Endodermal cell (in vitro differentiated cells): ENCODE measurements at regions not wholly inside any gene's neighbourhood (a gene's known extent, or its start where the extent isn't known, plus 50 kb on each side); places are given as distances from the start of the nearest gene placed in this dataset.
A peak's percentile ranks its signal among the peaks of the same experiment; 100 is the strongest.

Source experiments
- DNase-seq: peaks from one replicate; pipeline ENCODE4 v3.0.0-alpha.2; 2017
- H3K27ac ChIP-seq: 2 replicates; pipeline ENCODE4 v1.5.1; 2013; ENCODE audit warnings: mild to moderate bottlenecking, low read depth, low read length, moderate library complexity
- H3K27me3 ChIP-seq: 2 replicates; pipeline ENCODE4 v1.6.1; 2013; ENCODE audit warnings: mild to moderate bottlenecking, low read length, moderate library complexity; ENCODE audit not compliant: insufficient read depth, control insufficient read depth, poor library complexity, severe bottlenecking
- H3K36me3 ChIP-seq: 2 replicates; pipeline ENCODE4 v1.7.0; 2013; ENCODE audit warnings: mild to moderate bottlenecking, low read length, moderate library complexity; ENCODE audit not compliant: control insufficient read depth, insufficient read depth
- H3K4me1 ChIP-seq: one replicate; pipeline ENCODE4 v1.7.0; 2013; ENCODE audit warnings: low read length; ENCODE audit not compliant: control insufficient read depth, insufficient read depth
- H3K4me3 ChIP-seq: 2 replicates; pipeline ENCODE4 v1.5.1; 2013; ENCODE audit warnings: mild to moderate bottlenecking, low read length, moderate library complexity
- H3K9ac ChIP-seq: 2 replicates; pipeline ENCODE4 v1.6.1; 2013; ENCODE audit warnings: mild to moderate bottlenecking, low read length, moderate library complexity; ENCODE audit not compliant: poor library complexity, severe bottlenecking; ENCODE audit errors: extremely low read depth
- H3K9me3 ChIP-seq: 2 replicates; pipeline ENCODE4 v1.6.1; 2013; ENCODE audit warnings: mild to moderate bottlenecking, low read length, moderate library complexity; ENCODE audit not compliant: control insufficient read depth
- H3K27ac Mint-ChIP-seq: 2 replicates; pipeline ENCODE4 v1.8.0; 2020; ENCODE audit warnings: mixed read lengths
- H3K27me3 Mint-ChIP-seq: 2 replicates; pipeline ENCODE4 v1.8.0; 2021; ENCODE audit warnings: mild to moderate bottlenecking, mixed read lengths; ENCODE audit not compliant: insufficient read depth
- H3K36me3 Mint-ChIP-seq: 2 replicates; pipeline ENCODE4 v1.8.0; 2020; ENCODE audit warnings: low read depth, mixed read lengths
- H3K4me1 Mint-ChIP-seq: 2 replicates; pipeline ENCODE4 v1.8.0; 2020; ENCODE audit warnings: mixed read lengths
- H3K4me3 Mint-ChIP-seq: 2 replicates; pipeline ENCODE4 v1.8.0; 2020; ENCODE audit warnings: mild to moderate bottlenecking, moderate library complexity, mixed read lengths
- H3K9me3 Mint-ChIP-seq: 2 replicates; pipeline ENCODE4 v1.8.0; 2020; ENCODE audit warnings: mild to moderate bottlenecking, mixed read lengths
- CTCF ChIP-seq: fragments of 200-600 bp; sonication (generic); conservative IDR thresholded peaks from 2 replicates; pipeline ENCODE4 v1.5.0; 2021; ENCODE audit warnings: antibody characterized with exemption, mild to moderate bottlenecking
- WGBS, 2 experiments: methylation state at CpG; one replicate each; pipeline versions ENCODE4 v1.1.5 to v1.1.7; 2013; ENCODE audit warnings: missing lambda C conversion rate in 2 of 2, mixed read lengths in 1 of 2; ENCODE audit not compliant: insufficient coverage in 1 of 2, insufficient read length in 1 of 2; 5-methylcytosine and 5-hydroxymethylcytosine counted together

DNA sequence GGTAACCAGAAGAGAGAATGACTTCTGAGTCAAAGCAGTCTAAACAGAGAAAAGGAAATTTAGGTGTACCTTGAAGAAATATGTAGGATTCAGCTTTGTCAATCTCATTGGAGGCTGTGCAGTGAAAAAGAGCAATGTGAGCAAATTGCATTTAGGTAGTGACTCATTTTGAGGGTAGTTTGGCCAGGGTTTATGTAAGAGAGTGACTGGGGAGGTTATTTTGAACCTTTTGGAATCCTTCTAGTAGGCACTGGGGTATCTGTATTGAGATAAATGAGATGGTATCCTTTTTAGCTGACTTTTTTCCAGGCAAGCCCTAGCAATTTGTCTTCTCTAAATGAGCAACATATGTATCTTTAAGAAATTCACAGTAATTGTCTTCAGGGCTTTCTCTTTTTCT lies 95.9 kb downstream of the DISP1 start:
- Histone ChIP-seq H3K9ac (no peak overlapping the region), H3K4me3 (no peak overlapping the region), H3K27ac (no peak overlapping the region), H3K9me3 (no peaks in the 10 kb centered on the region), H3K27me3 (no peaks in the 10 kb centered on the region), H3K36me3 (no peaks in the 10 kb centered on the region), H3K4me1 (no peaks in the 10 kb centered on the region)
- Mint-ChIP-seq H3K27ac (peak overlapping the region; percentile 17), H3K4me3 (no peak overlapping the region), H3K9me3 (no peaks in the 10 kb centered on the region), H3K4me1 (peaks cover 9% of the 10 kb centered on the region), H3K27me3 (no peaks in the 10 kb centered on the region), H3K36me3 (no peaks in the 10 kb centered on the region)
- no peak for TF ChIP-seq CTCF
- no peak for DNase-seq

GRCh38 chr1:222911866-222912265 lies 97.0 kb downstream of the DISP1 start:
- Histone ChIP-seq H3K4me1 (no peaks in the 10 kb centered on the region), H3K9ac (no peak overlapping the region), H3K27me3 (no peaks in the 10 kb centered on the region), H3K4me3 (no peak overlapping the region), H3K36me3 (no peaks in the 10 kb centered on the region), H3K27ac (no peak overlapping the region), H3K9me3 (peaks cover 10% of the 10 kb centered on the region)
- Mint-ChIP-seq H3K9me3 (no peaks in the 10 kb centered on the region), H3K4me1 (peaks cover 9% of the 10 kb centered on the region), H3K4me3 (no peak overlapping the region), H3K27ac (no peak overlapping the region), H3K36me3 (no peaks in the 10 kb centered on the region), H3K27me3 (no peaks in the 10 kb centered on the region)
- no peak for DNase-seq
- no peak for TF ChIP-seq CTCF
- 96% methylated on average over 1 of the region's 1 CpG; no CpG with 5 or more reads in 1 of the 2 experiments for WGBS, 2 experiments

- peaks cover 3% of the 10 kb centered on the region for H3K36me3 Mint-ChIP-seq
- H3K4me1 Mint-ChIP-seq: peaks cover 9% of the 10 kb centered on the region
- no peak overlapping the region for H3K27ac ChIP-seq
Observed at GRCh38 chr1:222912730-222913129, 97.9 kb downstream of the DISP1 start.

More at GRCh38 chr1:222912730-222913129, 97.9 kb downstream of the DISP1 start:
- Mint-ChIP-seq H3K9me3 (peaks cover 7% of the 10 kb centered on the region), H3K27ac (no peak overlapping the region), H3K27me3 (no peaks in the 10 kb centered on the region), H3K4me3 (no peak overlapping the region)
- peaks cover 16% of the 10 kb centered on the region for H3K9me3 ChIP-seq
- H3K27me3 ChIP-seq: no peaks in the 10 kb centered on the region
- H3K9ac ChIP-seq: no peak overlapping the region
- no peak overlapping the region for H3K4me3 ChIP-seq
- no peak for TF ChIP-seq CTCF
- no peaks in the 10 kb centered on the region for H3K36me3 ChIP-seq
- no peaks in the 10 kb centered on the region for H3K4me1 ChIP-seq
- DNase-seq: no peak
